Muscle of arm (tissue), 1 donor: ENCODE measurements at regions not wholly inside any gene's neighbourhood (a gene's known extent, or its start where the extent isn't known, plus 50 kb on each side); places are given as distances from the start of the nearest gene placed in this dataset.

Experiments used
- DNase-seq: peaks from one replicate; pipeline ENCODE4 v3.0.0-alpha.2; 2013

DNA sequence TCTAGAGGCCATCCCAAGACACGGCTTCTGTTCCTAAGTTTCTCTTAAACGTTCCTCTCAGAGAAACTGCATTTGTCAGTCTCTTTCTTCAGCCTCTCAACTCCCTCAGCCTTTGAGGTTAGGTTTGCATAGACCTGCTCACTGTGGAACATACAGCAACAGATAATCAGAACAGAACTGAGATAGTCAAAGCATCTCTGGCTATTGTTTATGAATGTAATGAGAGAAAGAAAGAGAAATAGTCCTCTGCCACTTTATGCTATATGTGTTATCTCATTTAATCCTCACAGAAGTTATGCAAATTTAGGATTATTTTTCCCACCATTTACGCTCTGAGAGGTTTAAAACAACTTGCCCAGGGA, 190.6 kb downstream of the PHLDA1 start:
- no peak for DNase-seq

DNA sequence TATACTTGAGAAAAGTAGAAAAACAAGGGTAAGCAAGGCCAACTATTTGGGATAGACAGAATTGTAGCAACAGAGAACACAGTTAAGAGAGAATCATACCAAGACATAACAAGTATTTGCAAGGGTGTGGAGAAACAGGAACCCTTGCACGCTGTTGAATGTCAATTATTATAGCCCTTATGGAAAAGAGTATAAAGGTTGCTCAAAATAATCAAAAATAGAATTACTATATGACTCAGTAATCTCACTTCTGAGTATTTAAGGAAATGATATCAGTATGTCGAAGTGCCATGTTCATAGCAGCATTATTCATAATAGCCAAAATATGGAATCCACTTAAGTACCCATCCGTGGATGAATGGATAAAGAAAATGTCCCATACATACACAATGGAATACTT, 193.3 kb downstream of the PHLDA1 start:
- no peak for DNase-seq

- DNase-seq: no peak
Measured at GRCh38 chr12:75837700-75838099, 193.9 kb downstream of the PHLDA1 start.

GRCh38 chr12:75836533-75836932, 195.0 kb downstream of the PHLDA1 start:
- no peak for DNase-seq

- DNase-seq: no peak
Measured at GRCh38 chr12:75834591-75834990, 197.0 kb downstream of the PHLDA1 start.

DNA sequence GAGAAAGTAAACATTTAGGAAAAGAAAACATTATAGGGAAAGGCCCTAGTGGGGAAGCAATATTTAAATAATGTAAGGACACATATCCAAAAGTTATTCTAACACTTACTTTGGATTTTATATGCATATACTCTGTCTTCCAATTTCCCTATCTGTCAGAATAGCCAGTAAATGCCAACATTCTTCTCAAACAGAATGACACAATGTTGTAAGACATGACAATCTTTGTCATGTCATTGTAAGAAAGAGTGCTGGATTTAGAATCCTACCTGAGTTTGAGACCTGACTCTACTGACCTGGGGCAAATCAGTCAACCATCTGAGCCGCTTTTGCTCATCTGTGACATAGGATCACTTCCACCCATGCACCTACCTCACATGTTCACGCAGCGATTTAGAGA, 198.3 kb downstream of the PHLDA1 start:
- DNase-seq: no peak

GRCh38 chr12:75831402-75831801, 200.2 kb downstream of the PHLDA1 start:
- DNase-seq: no peak

GRCh38 chr12:75827061-75827460, 204.5 kb downstream of the PHLDA1 start:
- DNase-seq: no peak

DNA sequence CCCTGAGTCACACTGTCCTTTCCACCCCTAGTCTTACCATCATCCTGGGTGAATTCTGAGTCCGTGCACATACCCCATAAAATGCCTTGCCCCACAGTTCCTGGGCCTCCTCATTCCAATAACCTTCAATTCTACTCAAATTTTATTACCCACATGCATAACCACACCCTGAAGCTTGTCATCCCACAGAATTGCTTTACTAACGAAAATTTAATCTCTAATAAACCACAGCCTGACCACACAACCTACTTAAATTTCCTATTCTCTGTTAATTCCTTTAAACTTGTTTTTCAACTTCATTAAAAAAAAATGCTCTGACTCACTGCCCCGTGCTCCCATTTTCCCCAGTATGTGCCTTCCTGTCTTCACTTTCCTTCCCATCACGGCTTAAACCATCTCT, 205.9 kb downstream of the PHLDA1 start:
- DNase-seq: no peak

DNA sequence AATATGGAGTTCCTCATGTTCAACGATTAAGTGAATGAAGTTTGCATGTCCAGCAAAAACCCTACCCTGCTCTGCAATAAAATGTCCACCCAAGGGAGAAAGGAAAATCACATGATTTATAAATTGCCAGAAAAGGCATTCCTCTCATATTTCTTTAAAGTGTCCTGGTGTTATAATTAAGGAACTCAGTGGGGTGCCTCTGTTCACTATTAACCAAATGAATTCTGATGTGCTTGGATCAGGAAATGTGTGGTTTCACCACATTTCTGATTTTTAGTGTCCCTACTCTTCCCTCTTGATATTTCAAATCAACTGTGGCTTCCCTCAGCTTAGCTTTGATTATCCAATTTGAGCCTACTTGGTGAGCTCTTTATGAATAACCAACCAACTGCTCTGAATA, 208.1 kb downstream of the PHLDA1 start:
- DNase-seq: no peak

DNA sequence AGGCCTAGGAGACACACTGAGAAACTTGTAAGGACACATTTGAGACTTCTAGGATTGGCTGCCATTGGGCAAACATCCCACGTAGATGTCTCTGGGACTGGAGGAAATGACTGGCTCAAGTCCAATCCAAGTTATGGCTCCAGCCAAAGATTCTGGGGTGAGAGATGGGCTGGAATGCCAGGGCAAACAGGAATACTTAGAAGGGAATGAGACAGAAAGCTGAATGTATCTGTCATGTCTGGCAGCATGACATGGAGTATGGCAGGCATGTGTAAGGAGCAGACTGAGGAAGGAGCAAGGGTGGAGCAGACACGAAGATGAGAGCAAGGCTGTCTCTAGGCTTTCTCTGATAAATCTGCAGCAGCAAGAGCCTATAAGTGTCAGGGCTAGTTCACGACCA, 209.2 kb downstream of the PHLDA1 start:
- DNase-seq: no peak

DNA sequence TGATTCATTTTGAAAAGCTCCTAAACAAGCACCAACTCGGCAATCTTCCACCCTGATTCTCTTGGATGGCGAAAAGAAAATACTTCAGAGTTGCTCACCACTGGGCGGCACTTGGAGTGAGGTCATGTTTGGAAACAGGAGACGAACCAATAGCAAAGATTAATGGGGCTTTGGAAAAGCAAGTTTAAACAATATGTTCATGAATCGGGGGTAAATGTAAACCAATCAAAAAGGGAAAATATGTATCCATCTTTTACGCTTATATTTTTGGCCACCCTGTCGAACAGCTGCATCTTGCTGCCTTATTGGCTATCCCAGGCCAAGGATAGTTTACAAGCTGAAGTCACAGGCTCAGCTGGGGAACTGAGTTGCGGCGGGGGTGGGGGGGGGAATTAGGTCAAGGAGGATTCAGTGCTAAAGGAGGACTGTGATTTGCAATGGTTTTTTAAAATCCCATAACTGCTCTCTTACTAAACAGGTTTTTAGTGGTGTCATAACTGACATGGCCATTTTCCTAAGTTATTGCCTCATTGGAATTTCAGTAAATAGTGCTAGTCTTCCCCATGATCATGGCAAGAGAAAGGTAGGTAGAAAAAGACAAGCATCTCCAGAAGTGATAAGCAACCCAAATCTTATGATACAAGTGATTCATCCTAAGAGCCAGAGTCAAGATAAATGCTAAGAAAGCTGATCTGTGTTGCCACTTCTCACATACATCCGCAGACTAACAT, 210.6 kb downstream of the PHLDA1 start:
- peak; percentile 94 for DNase-seq

- DNase-seq: peak; percentile 63
Measured at GRCh38 chr12:75820071-75820470, 211.5 kb downstream of the PHLDA1 start.

- DNase-seq: no peak
Measured at GRCh38 chr12:75819512-75819911, 212.1 kb downstream of the PHLDA1 start.

DNA sequence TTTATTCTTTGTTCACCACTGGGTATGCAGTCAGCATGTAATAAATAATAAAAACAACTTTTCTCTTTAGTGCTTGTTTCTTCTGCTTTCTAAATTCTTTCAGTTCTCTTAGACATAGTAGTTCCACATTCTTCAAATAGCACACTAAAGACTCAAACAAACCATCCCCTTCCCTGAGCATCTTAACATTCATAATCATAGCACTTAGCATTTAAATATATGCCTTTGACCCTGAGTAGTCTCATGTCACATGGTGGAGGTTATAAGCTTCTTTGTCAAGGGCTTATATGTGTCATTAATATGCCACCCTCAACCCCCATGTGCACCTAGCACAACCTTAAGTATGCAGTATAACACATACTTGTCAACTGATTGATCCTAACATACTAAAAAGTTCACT, 212.7 kb downstream of the PHLDA1 start:
- no peak for DNase-seq

GRCh38 chr12:75816897-75817296, 214.7 kb downstream of the PHLDA1 start:
- no peak for DNase-seq

DNA sequence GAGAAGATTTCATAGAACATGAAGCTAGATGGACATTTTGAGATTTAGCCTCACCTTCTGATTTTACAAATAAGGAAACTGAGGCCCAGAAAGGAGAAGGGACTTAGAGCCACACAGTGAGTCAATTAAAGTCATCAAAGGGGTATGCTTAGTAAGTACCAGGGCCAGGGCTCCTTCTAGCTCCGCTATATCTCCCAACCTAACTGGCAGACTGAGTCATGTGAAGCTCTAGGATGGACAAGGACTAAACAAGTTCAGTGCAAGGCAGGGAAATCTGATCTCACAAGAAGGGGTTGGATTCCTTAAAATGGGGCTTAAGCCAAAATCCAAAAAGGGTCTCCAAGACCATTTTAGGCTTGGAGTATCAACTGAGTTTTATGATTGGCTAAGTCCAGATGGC, 215.8 kb downstream of the PHLDA1 start:
- no peak for DNase-seq

DNA sequence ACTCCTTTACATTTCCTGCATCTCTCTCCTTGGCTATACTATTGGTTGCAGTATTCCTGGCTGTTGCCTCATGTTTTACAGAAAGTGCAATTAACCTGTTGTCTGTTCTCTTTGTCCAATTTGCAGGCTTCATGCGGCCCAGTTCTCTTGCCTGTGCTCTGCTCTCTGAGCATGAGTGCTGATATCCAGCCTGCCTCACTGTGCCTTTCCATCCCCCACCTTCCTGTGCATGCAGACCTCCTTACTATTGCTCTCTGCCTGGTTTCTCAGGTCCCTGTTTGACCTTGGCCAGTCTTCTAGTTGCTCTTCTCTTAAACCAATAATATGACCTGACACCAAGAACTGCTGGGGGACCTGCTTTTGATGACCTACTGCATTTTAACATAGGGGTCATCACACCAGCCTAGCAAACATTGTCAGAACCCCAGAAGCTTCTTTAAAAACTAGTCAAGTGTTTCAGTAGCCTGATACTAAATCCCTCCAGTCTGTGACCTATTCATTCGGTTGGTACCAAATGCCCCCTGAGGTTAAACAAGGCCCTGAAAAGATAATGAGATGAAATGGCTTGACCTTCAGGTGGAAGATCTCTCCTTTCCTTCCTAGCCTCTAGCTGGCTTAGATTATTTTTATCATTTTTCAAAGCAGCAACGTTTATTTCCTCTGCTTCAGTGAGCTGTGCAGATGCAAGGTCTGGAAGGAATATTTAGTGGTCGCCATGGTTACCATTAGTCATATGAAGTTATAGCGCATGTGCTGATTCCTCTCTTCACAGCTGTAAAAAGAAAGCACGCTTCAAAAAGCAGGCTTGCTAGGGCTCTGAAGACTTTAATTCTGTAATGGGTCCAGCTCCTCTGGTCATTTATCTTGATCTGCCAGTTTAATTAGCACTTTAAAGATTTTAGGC, 216.5 kb downstream of the PHLDA1 start:
- peak; percentile 93 for DNase-seq

GRCh38 chr12:75813072-75813471, 218.5 kb downstream of the PHLDA1 start:
- DNase-seq: no peak

DNA sequence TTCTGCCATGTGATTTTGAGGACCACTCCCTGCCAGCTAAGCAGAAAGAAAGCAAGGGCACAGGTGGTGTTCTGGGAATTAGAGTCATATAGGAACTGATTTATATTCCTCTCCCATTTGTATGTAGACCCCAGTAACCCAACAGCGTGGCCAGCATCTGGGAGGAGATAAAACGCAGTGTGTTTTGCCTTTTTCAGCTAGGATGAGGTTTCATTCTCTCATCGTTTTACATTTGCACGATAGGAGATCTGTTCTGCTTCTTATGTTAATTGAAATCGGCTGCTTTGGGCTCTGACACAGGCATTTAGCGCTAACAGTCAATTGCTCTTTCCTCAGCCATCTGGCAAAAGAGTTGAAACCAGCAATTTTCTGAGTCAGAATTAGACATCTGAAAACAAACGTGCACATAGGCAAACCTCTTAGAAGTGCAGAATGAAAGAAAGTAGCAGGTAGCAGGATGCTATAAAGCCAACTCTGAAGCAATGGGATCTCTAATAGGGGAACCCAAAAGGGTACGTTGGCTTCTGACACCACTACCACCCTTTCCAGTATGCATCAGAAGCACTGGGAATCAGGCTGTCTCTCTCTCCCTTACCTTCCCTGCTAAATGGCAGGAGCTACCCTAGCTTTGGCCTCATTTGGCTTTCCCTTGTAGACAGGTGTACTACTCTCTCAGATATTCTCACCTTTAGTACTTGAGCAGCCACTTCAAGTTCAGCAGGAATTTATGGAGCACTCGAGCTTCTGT, 219.1 kb downstream of the PHLDA1 start:
- peak; percentile 44 for DNase-seq

- DNase-seq: no peak
Measured at GRCh38 chr12:75809746-75810145, 221.8 kb downstream of the PHLDA1 start.

DNA sequence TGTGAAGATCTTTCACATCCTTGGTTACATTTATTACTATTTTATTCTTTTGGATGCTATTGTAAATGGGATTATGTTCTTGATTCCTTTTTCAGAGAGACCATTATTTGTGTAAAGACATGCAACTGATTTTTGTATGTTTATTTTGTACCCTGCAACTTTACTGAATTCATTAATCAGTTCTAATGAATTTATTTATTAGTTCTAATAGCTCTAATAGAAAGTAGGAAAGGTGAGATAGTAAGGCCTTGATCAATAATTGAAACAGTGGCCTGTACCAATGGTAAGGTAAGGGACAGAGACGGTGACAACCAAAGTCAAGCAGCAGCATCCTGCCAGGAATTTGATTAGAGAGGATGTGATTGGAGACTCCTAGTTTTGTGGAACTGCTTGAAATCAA, 224.1 kb downstream of the PHLDA1 start:
- no peak for DNase-seq

- no peak for DNase-seq
Measured at GRCh38 chr12:75805905-75806304, 225.7 kb downstream of the PHLDA1 start.
